Smooth muscle cell (in vitro differentiated cells): ENCODE measurements at regions not wholly inside any gene's neighbourhood (a gene's known extent, or its start where the extent isn't known, plus 50 kb on each side); places are given as distances from the start of the nearest gene placed in this dataset. TPM values are rescaled to one million over a fixed set of nuclear protein-coding genes. Genes with fewer than 3 reads are reported as not detected.

ENCODE experiments used
- DNase-seq: peaks from one replicate; lab custom pipeline; 2025; ENCODE audit not compliant: unreplicated experiment; lab: John Stamatoyannopoulos, UW
- H2AFZ ChIP-seq: fragments of 200-600 bp; sonication (generic); 2 replicates; pipeline ENCODE4 v1.6.0; 2016; ENCODE audit warnings: antibody characterized with exemption, low read depth, mild to moderate bottlenecking
- H3F3A ChIP-seq: fragments of 200-600 bp; sonication (generic); 2 replicates; pipeline ENCODE4 v1.6.0; 2017; ENCODE audit warnings: antibody characterized with exemption, low read depth
- H3K27ac ChIP-seq: fragments of 200-600 bp; sonication (generic); 2 replicates; pipeline ENCODE4 v1.5.1; 2016; ENCODE audit warnings: low read depth, mild to moderate bottlenecking
- H3K27me3 ChIP-seq: fragments of 200-600 bp; sonication (generic); 2 replicates; pipeline ENCODE4 v1.6.1; 2016; ENCODE audit warnings: low read depth, mild to moderate bottlenecking
- H3K36me3 ChIP-seq: fragments of 200-600 bp; sonication (generic); 2 replicates; pipeline ENCODE4 v1.5.1; 2016; ENCODE audit warnings: low read depth
- H3K4me1 ChIP-seq: fragments of 200-600 bp; sonication (generic); 2 replicates; pipeline ENCODE4 v1.5.1; 2016; ENCODE audit warnings: low read depth
- H3K4me2 ChIP-seq: fragments of 200-600 bp; sonication (generic); 2 replicates; pipeline ENCODE4 v1.6.0; 2016; ENCODE audit warnings: mild to moderate bottlenecking
- H3K4me3 ChIP-seq: fragments of 200-600 bp; sonication (generic); 2 replicates; pipeline ENCODE4 v1.5.1; 2016; ENCODE audit warnings: mild to moderate bottlenecking
- H3K79me2 ChIP-seq: fragments of 200-600 bp; sonication (generic); 2 replicates; pipeline ENCODE4 v1.6.0; 2016; ENCODE audit warnings: low read depth, mild to moderate bottlenecking
- H3K9ac ChIP-seq: fragments of 200-600 bp; sonication (generic); 2 replicates; pipeline ENCODE4 v1.6.0; 2016; ENCODE audit warnings: low read depth
- H3K9me3 ChIP-seq: fragments of 200-600 bp; sonication (generic); replicated peaks from 2 replicates; pipeline ENCODE4 v1.5.1; 2016; ENCODE audit warnings: low read depth
- H4K20me1 ChIP-seq: fragments of 200-600 bp; sonication (generic); 2 replicates; pipeline ENCODE4 v1.6.0; 2016; ENCODE audit warnings: low read depth
- CTCF ChIP-seq: fragments of 200-600 bp; sonication (generic); IDR thresholded peaks from 2 replicates; pipeline ENCODE4 v1.5.1; 2017; ENCODE audit warnings: borderline replicate concordance, mild to moderate bottlenecking, antibody characterized with exemption; ENCODE audit not compliant: insufficient read depth, poor library complexity, severe bottlenecking
- WGBS: methylation state at CpG from one replicate; pipeline ENCODE4 v1.1.7; 2016; ENCODE audit warnings: low lambda C conversion rate; 5-methylcytosine and 5-hydroxymethylcytosine counted together
- small RNA-seq: library from RNA; depleted of rRNA; stranded (forward); fragments of <200 nt; gene quantifications from one replicate; pipeline ENCODE3, GENCODE V24; 2014

- H3K9me3 ChIP-seq = no peaks in the 10 kb centered on the region
- H3K4me3 ChIP-seq = no peak overlapping the region
- no peaks in the 10 kb centered on the region for H3K27me3 ChIP-seq
- H3K27ac ChIP-seq = no peak overlapping the region
- H4K20me1 ChIP-seq = no peaks in the 10 kb centered on the region
- 72% methylated on average over 6 of the region's 6 CpGs for WGBS
- H3K9ac ChIP-seq = no peak overlapping the region
- peaks cover 4% of the 10 kb centered on the region for H3K4me1 ChIP-seq
- no peaks in the 10 kb centered on the region for H3K79me2 ChIP-seq
- H3K36me3 ChIP-seq = no peaks in the 10 kb centered on the region
- no peaks in the 10 kb centered on the region for H3F3A ChIP-seq
- H3K4me2 ChIP-seq = no peak overlapping the region
- DNase-seq = no peak
- TF ChIP-seq CTCF = no peak
- H2AFZ ChIP-seq = no peak overlapping the region
These were observed 54.1 kb upstream of the GNG2 start for GRCh38 chr14:51806026-51807023.

GRCh38 chr14:51807356-51807755, 53.1 kb upstream of the GNG2 start:
- no peaks in the 10 kb centered on the region for H3K27me3 ChIP-seq
- H3K36me3 ChIP-seq = no peaks in the 10 kb centered on the region
- no peak overlapping the region for H3K4me2 ChIP-seq
- no peak overlapping the region for H3K9ac ChIP-seq
- H3K4me1 ChIP-seq = peaks cover 4% of the 10 kb centered on the region
- no peak overlapping the region for H3K4me3 ChIP-seq
- no peak overlapping the region for H2AFZ ChIP-seq
- no peaks in the 10 kb centered on the region for H3K9me3 ChIP-seq
- no peak for TF ChIP-seq CTCF
- DNase-seq = no peak
- no peaks in the 10 kb centered on the region for H4K20me1 ChIP-seq
- no peaks in the 10 kb centered on the region for H3F3A ChIP-seq
- no peak overlapping the region for H3K27ac ChIP-seq
- 47% methylated on average over 6 of the region's 6 CpGs for WGBS
- no peaks in the 10 kb centered on the region for H3K79me2 ChIP-seq

Small RNAs in the stretch of these regions (small RNA-seq; reads per million reads assigned to genes)
- not detected for gene AL079307.3
